A549 (cell line): ENCODE measurements at regions not wholly inside any gene's neighbourhood (a gene's known extent, or its start where the extent isn't known, plus 50 kb on each side); places are given as distances from the start of the nearest gene placed in this dataset.

Source experiments
- ATAC-seq, 2 experiments: fragments of 200-7000 bp in 1 of 2; fragments of >200 bp in 1 of 2; cut with Nextera tagmentation in 1 of 2; cut with Tn5 transposase in 1 of 2; 3 replicates each; pipeline versions ENCODE4 v1.8.0 to v1.9.1; 2018 to 2020; ENCODE audit warnings: mild to moderate bottlenecking in 1 of 2, moderate library complexity in 1 of 2
- CTCF ChIA-PET: fragments of 300-600 bp; sonication (Branson Sonifier 250); formaldehyde crosslinking; extraction: SDS; loops from one replicate; lab custom pipeline; 2021; ENCODE audit warnings: antibody characterized with exemption, inconsistent platforms; lab: Yijun Ruan, JAX
- POLR2A ChIA-PET: fragments of 350-600 bp; formaldehyde crosslinking; extraction: SDS; loops from one replicate; lab custom pipeline; 2021; ENCODE audit warnings: antibody characterized with exemption, inconsistent platforms; lab: Yijun Ruan, JAX
- DNase-seq, 2 experiments: peaks; one replicate each; pipeline versions ENCODE4 v3.0.0 to v3.0.0-alpha.2; 2011 to 2016; ENCODE audit warnings: low read depth in 1 of 2, low spot score in 1 of 2
- FAIRE-seq: peaks from 2 replicates; lab custom pipeline; 2011; peaks lifted over from hg19 to GRCh38; lab: Jason Lieb, UNC
- H3K27ac ChIP-seq, 2 experiments: fragments of >200 bp; sonication (Bioruptor Twin); formaldehyde crosslinking; 3 replicates each; pipeline ENCODE4 v1.5.1; 2016 to 2017
- H3K4me1 ChIP-seq: fragments of >200 bp; sonication (Bioruptor Twin); formaldehyde crosslinking; 3 replicates; pipeline ENCODE4 v1.6.1; 2016
- H3K4me2 ChIP-seq: fragments of >200 bp; sonication (Bioruptor Twin); formaldehyde crosslinking; 3 replicates; pipeline ENCODE4 v1.6.1; 2016
- H3K4me3 ChIP-seq: fragments of >200 bp; sonication (Bioruptor Twin); formaldehyde crosslinking; 3 replicates; pipeline ENCODE4 v1.5.1; 2016
- H3K9me3 ChIP-seq: fragments of >200 bp; sonication (Bioruptor Twin); formaldehyde crosslinking; 3 replicates; pipeline ENCODE4 v1.6.1; 2016
- BHLHE40 ChIP-seq: IDR thresholded peaks from 2 replicates; pipeline ENCODE4 v1.6.1; 2012; ENCODE audit warnings: low read depth, low read length, inconsistent platforms
- CBX2 ChIP-seq: fragments of 200-600 bp; sonication (generic); IDR thresholded peaks from 2 replicates; pipeline ENCODE4 v1.6.1; 2016; ENCODE audit warnings: low read depth, mild to moderate bottlenecking, borderline replicate concordance
- CHD4 ChIP-seq: fragments of 200-600 bp; sonication (generic); IDR thresholded peaks from 2 replicates; pipeline ENCODE4 v1.6.1; 2016; ENCODE audit warnings: antibody characterized with exemption, mild to moderate bottlenecking, borderline replicate concordance
- EP300 ChIP-seq, 2 experiments: fragments of >200 bp; sonication (Bioruptor Twin); formaldehyde crosslinking; IDR thresholded peaks; 2 replicates in 1 of 2; 3 replicates in 1 of 2; pipeline ENCODE4 v1.6.1; 2016 to 2017
- ESRRA ChIP-seq: fragments of 150-350 bp; IDR thresholded peaks from 2 replicates; pipeline ENCODE4 v1.6.1; 2014; ENCODE audit warnings: mild to moderate bottlenecking, low read length, borderline replicate concordance
- FOSL2 ChIP-seq, 2 experiments: fragments of 450-650 bp in 1 of 2; fragments of >200 bp in 1 of 2; sonication (Bioruptor Twin) in 1 of 2; formaldehyde crosslinking; IDR thresholded peaks; 2 replicates each; pipeline versions ENCODE4 v1.5.0 to v1.6.1; 2016 to 2020; ENCODE audit warnings: mild to moderate bottlenecking in 1 of 2, moderate library complexity in 1 of 2
- FOXS1 ChIP-seq: fragments of 250-450 bp; sonication (Bioruptor Pico); IDR thresholded peaks from 2 replicates; pipeline ENCODE4 v1.5.0; 2020; ENCODE audit warnings: mild to moderate bottlenecking, moderate library complexity
- HDAC2 ChIP-seq: fragments of 200-600 bp; sonication (generic); IDR thresholded peaks from 2 replicates; pipeline ENCODE4 v1.6.1; 2016
- HEYL ChIP-seq: fragments of 250-450 bp; sonication (Bioruptor Pico); IDR thresholded peaks from 2 replicates; pipeline ENCODE4 v1.8.0; 2021; ENCODE audit warnings: mild to moderate bottlenecking, moderate library complexity
- HOXA7 ChIP-seq: fragments of 250-450 bp; sonication (Bioruptor Pico); IDR thresholded peaks from 2 replicates; pipeline ENCODE4 v1.5.0; 2020; ENCODE audit warnings: mild to moderate bottlenecking, moderate library complexity
- HOXB5 ChIP-seq: fragments of 250-450 bp; sonication (Bioruptor Pico); IDR thresholded peaks from 2 replicates; pipeline ENCODE4 v1.5.0; 2020; ENCODE audit warnings: mild to moderate bottlenecking, moderate library complexity
- JUN ChIP-seq, 2 experiments: fragments of >200 bp; sonication (Bioruptor Twin); formaldehyde crosslinking; IDR thresholded peaks; 2 replicates in 1 of 2; 3 replicates in 1 of 2; pipeline ENCODE4 v1.6.1; 2016 to 2017
- KDM1A ChIP-seq: fragments of 200-600 bp; sonication (generic); IDR thresholded peaks from 2 replicates; pipeline ENCODE4 v1.6.1; 2016; ENCODE audit warnings: low read depth, mild to moderate bottlenecking
- MAFK ChIP-seq: fragments of 450-650 bp; IDR thresholded peaks from 2 replicates; pipeline ENCODE4 v1.6.1; 2014; ENCODE audit not compliant: partially characterized antibody
- MYC ChIP-seq: IDR thresholded peaks from 2 replicates; pipeline ENCODE4 v1.6.1; 2012; ENCODE audit warnings: mild to moderate bottlenecking, inconsistent platforms, low read length, improper control_type of control experiment, borderline replicate concordance
- POLR2AphosphoS2 ChIP-seq: conservative IDR thresholded peaks from 2 replicates; pipeline ENCODE4 v1.6.1; 2012; ENCODE audit warnings: low read length, improper control_type of control experiment, inconsistent platforms
- RAD21 ChIP-seq, 2 experiments: fragments of >200 bp in 1 of 2; sonication (Bioruptor Twin) in 1 of 2; formaldehyde crosslinking in 1 of 2; IDR thresholded peaks in 1 of 2; conservative IDR thresholded peaks in 1 of 2; 2 replicates in 1 of 2; 3 replicates in 1 of 2; pipeline ENCODE4 v1.6.1; 2012 to 2018; ENCODE audit warnings: inconsistent platforms in 1 of 2
- RCOR1 ChIP-seq: fragments of 150-350 bp; IDR thresholded peaks from 2 replicates; pipeline ENCODE4 v1.6.1; 2014; ENCODE audit warnings: antibody characterized with exemption, low read length, low read depth
- TFCP2L1 ChIP-seq: fragments of 250-450 bp; sonication (Bioruptor Pico); IDR thresholded peaks from 2 replicates; pipeline ENCODE4 v1.5.0; 2021; ENCODE audit warnings: mild to moderate bottlenecking
- TP53 ChIP-seq: fragments of 250-450 bp; sonication (Bioruptor Pico); IDR thresholded peaks from 2 replicates; pipeline ENCODE4 v1.5.0; 2021; ENCODE audit warnings: mild to moderate bottlenecking, moderate library complexity
- ZC3H11A ChIP-seq: fragments of 450-650 bp; IDR thresholded peaks from 2 replicates; pipeline ENCODE4 v1.6.1; 2014; ENCODE audit warnings: antibody characterized with exemption, mild to moderate bottlenecking
- ZNF302 ChIP-seq: fragments of 250-450 bp; sonication (Bioruptor Pico); IDR thresholded peaks from 2 replicates; pipeline ENCODE4 v1.9.0; 2021; ENCODE audit warnings: inconsistent platforms, mild to moderate bottlenecking, moderate library complexity
- ZSCAN20 ChIP-seq: fragments of 250-450 bp; sonication (Bioruptor Pico); IDR thresholded peaks from 2 replicates; pipeline ENCODE4 v1.8.0; 2022; ENCODE audit warnings: mild to moderate bottlenecking, moderate library complexity
- WGBS: methylation state at CpG from one replicate; pipeline ENCODE4 v1.1.6; 2017; ENCODE audit errors: missing lambda C conversion rate; 5-methylcytosine and 5-hydroxymethylcytosine counted together
- TF ChIP-seq, protein P1 (sequence below): fragments of 250-450 bp; sonication (Bioruptor Pico); IDR thresholded peaks from 2 replicates; pipeline ENCODE4 v1.5.0; 2020; ENCODE audit warnings: low read depth, mild to moderate bottlenecking, moderate library complexity
- TF ChIP-seq, protein P2 (sequence below): IDR thresholded peaks from 2 replicates; pipeline ENCODE4 v1.6.1; 2012
- TF ChIP-seq, protein P3 (sequence below): fragments of >200 bp; sonication (Bioruptor Twin); formaldehyde crosslinking; IDR thresholded peaks from 3 replicates; pipeline ENCODE4 v1.6.1; 2016
- TF ChIP-seq, protein P4 (sequence below): IDR thresholded peaks from 2 replicates; pipeline ENCODE4 v1.6.1; 2012

DNA sequence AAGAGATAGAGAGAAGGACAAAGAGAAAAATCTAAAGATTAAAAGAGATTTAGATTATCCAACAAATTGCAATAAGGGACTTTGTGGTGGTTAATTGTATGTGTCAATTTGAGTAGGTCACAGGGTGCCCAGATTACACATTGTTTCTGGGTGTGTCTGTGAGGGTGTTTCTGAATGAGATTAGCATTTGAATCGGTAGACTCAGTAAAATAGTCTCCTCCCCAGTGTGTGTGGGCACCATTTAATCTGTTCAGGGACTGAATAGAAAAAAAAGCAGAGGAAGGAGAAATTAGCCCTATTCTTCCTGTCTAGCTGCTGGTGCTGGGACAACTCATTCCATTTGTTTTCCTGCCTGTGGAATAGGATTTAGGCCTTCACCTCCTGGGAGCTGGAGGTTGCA is 339.8 kb upstream of the EPHA4 start (continued):
- TF ChIP-seq TFCP2L1 (CRISPR knock-in tag), result no peak
- no peak for TF ChIP-seq HOXB5 (CRISPR knock-in tag)
- TF ChIP-seq CBX2, result no peak
- TF ChIP-seq HDAC2, result no peak
- TF ChIP-seq, protein P1, sequence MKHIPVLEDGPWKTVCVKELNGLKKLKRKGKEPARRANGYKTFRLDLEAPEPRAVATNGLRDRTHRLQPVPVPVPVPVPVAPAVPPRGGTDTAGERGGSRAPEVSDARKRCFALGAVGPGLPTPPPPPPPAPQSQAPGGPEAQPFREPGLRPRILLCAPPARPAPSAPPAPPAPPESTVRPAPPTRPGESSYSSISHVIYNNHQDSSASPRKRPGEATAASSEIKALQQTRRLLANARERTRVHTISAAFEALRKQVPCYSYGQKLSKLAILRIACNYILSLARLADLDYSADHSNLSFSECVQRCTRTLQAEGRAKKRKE (CRISPR knock-in tag), result no peak
- no peak for TF ChIP-seq MYC

DNA sequence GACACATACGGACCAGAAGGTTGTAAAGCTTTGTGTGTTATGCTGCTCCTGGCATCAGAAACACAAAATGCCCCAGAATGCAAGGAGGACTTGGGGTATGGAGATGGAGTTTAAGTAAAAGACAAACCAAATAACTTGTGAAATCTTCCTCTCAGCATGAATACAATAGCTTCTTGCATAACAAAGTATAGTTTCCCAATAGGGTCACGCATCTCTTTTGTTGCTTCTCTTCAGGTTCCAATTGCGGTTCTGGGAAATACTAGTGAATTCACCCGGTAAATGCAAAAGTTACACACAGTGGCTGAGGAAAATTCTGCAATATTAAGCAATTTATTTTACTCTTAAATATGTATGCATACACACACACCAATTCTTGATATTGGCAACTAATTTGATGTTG is 339.2 kb upstream of the EPHA4 start:
- Histone ChIP-seq H3K4me1 (no peaks in the 10 kb centered on the region), H3K4me3 (no peak overlapping the region), H3K9me3 (no peaks in the 10 kb centered on the region), H3K27ac (no peak overlapping the region), H3K4me2 (no peak overlapping the region)
- ATAC-seq, result no peak
- no peak for DNase-seq
- no peak for FAIRE-seq
- WGBS, result 26% methylated on average over 4 of the region's 4 CpGs
- CTCF ChIA-PET, result no interaction called here
- POLR2A ChIA-PET, result no interaction called here
- no peak for TF ChIP-seq ESRRA
- TF ChIP-seq RAD21 (conservative IDR thresholded peaks at IDR 0.05 in 1 of 2, IDR thresholded peaks at IDR 0.05 in 1 of 2), result no peak
- no peak for TF ChIP-seq HOXB5 (CRISPR knock-in tag)
- TF ChIP-seq RCOR1, result no peak
- no peak for TF ChIP-seq BHLHE40
- no peak for TF ChIP-seq FOXS1 (CRISPR knock-in tag)
- TF ChIP-seq, protein P2, sequence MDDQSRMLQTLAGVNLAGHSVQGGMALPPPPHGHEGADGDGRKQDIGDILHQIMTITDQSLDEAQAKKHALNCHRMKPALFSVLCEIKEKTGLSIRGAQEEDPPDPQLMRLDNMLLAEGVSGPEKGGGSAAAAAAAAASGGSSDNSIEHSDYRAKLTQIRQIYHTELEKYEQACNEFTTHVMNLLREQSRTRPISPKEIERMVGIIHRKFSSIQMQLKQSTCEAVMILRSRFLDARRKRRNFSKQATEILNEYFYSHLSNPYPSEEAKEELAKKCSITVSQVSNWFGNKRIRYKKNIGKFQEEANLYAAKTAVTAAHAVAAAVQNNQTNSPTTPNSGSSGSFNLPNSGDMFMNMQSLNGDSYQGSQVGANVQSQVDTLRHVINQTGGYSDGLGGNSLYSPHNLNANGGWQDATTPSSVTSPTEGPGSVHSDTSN, result no peak
- TF ChIP-seq POLR2AphosphoS2, result no peak
- no peak for TF ChIP-seq CHD4

DNA sequence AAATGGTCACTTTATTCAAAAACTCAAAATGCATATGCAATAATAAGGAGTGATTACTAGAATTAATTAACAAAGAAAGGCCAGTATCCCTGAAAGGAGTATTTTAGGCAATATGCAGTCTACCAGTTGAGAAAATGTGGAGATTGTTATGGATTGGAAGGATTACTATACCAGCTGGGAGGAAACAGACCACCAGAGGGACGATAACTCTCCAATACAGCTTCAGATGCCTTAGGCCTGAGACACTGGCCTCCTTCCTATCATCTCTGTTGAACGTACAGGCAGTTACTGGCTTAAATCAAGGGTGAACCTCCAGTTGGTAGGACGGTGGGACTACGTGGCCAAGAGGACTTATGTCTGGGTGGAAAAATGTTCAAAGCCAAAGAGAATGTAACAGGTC is 336.4 kb upstream of the EPHA4 start:
- H3K4me2 ChIP-seq, result no peak overlapping the region
- POLR2A ChIA-PET, result no interaction called here
- FAIRE-seq (no peak), ATAC-seq (no peak), DNase-seq (no peak)
- H3K4me3 ChIP-seq, result no peak overlapping the region
- CTCF ChIA-PET, result no interaction called here
- H3K27ac ChIP-seq, result no peak overlapping the region
- H3K9me3 ChIP-seq, result no peaks in the 10 kb centered on the region
- WGBS, result 20% methylated on average over 4 of the region's 4 CpGs
- no peaks in the 10 kb centered on the region for H3K4me1 ChIP-seq
- TF ChIP-seq HEYL (CRISPR knock-in tag), result no peak
- no peak for TF ChIP-seq HOXA7 (CRISPR knock-in tag)
- no peak for TF ChIP-seq TP53
- no peak for TF ChIP-seq JUN (IDR thresholded peaks at IDR 0.05)
- TF ChIP-seq FOSL2 (IDR thresholded peaks at IDR 0.05), result no peak
- TF ChIP-seq FOSL2 (CRISPR knock-in tag; IDR thresholded peaks at IDR 0.05), result no peak
- TF ChIP-seq, protein P3, sequence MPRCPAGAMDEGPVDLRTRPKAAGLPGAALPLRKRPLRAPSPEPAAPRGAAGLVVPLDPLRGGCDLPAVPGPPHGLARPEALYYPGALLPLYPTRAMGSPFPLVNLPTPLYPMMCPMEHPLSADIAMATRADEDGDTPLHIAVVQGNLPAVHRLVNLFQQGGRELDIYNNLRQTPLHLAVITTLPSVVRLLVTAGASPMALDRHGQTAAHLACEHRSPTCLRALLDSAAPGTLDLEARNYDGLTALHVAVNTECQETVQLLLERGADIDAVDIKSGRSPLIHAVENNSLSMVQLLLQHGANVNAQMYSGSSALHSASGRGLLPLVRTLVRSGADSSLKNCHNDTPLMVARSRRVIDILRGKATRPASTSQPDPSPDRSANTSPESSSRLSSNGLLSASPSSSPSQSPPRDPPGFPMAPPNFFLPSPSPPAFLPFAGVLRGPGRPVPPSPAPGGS, result no peak
- no peak for TF ChIP-seq ZSCAN20 (CRISPR knock-in tag)
- TF ChIP-seq KDM1A, result no peak
- TF ChIP-seq ZNF302 (CRISPR knock-in tag), result no peak
- TF ChIP-seq, protein P2, result no peak
- TF ChIP-seq MAFK, result no peak
- TF ChIP-seq MYC, result no peak
- TF ChIP-seq HOXB5 (CRISPR knock-in tag), result no peak
- TF ChIP-seq, protein P4, sequence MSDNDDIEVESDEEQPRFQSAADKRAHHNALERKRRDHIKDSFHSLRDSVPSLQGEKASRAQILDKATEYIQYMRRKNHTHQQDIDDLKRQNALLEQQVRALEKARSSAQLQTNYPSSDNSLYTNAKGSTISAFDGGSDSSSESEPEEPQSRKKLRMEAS, result no peak
- no peak for TF ChIP-seq EP300 (IDR thresholded peaks at IDR 0.05)
- no peak for TF ChIP-seq ZC3H11A
